ENCODE measurements at regions not wholly inside any gene's neighbourhood (a gene's known extent, or its start where the extent isn't known, plus 50 kb on each side); places are given as distances from the start of the nearest gene placed in this dataset.

GRCh38 chr1:231093156-231093922 lies 53.3 kb upstream of the FAM89A start:
- no peak overlapping the region for H3K27ac Mint-ChIP-seq
- peaks cover 27% of the 10 kb centered on the region for H3K27me3 Mint-ChIP-seq
- TF ChIP-seq CTCF (conservative IDR thresholded peaks at IDR 0.05): peak; percentile 24
- no peak overlapping the region for H3K4me3 Mint-ChIP-seq
- no peaks in the 10 kb centered on the region for H3K36me3 Mint-ChIP-seq
- DNase-seq (ENCODE audit: extremely low spot score, unreplicated experiment): no peak
- peaks cover 16% of the 10 kb centered on the region for H3K4me1 Mint-ChIP-seq (ENCODE audit: unreplicated experiment)
- no peaks in the 10 kb centered on the region for H3K9me3 Mint-ChIP-seq

GRCh38 chr1:231092380-231092779 lies 52.3 kb upstream of the FAM89A start:
- Mint-ChIP-seq H3K27me3 (peaks cover 27% of the 10 kb centered on the region), H3K4me3 (no peak overlapping the region), H3K9me3 (no peaks in the 10 kb centered on the region), H3K27ac (no peak overlapping the region), H3K36me3 (no peaks in the 10 kb centered on the region), H3K4me1 (ENCODE audit: unreplicated experiment) (peaks cover 16% of the 10 kb centered on the region)
- DNase-seq (ENCODE audit: extremely low spot score, unreplicated experiment): no peak
- no peak for TF ChIP-seq CTCF (conservative IDR thresholded peaks at IDR 0.05)

DNA sequence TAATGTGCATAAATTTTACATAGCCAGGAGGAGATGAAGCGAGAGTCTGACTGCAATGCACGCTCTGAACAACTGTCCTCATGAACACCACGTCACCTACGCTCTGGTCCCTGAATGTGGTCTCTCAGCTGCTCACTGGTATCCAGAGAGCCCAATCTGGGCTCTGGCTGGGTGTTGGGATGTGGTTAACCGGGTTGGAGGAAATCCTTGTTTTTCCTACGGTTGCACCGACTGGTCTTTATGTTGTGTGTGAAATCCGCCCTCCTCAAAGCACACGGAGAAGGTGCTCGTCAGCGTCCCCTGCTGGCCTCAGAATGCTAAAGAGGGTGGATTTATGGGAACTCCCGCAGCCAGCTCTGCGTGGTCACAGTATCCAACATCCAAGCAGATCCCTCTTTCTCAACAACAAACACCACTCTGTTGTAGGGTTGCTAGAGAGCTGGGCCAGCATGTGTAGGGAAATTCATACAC lies 51.8 kb upstream of the FAM89A start:
- Mint-ChIP-seq H3K27ac (no peak overlapping the region), H3K36me3 (no peaks in the 10 kb centered on the region), H3K4me1 (ENCODE audit: unreplicated experiment) (peaks cover 16% of the 10 kb centered on the region), H3K4me3 (no peak overlapping the region), H3K27me3 (peaks cover 27% of the 10 kb centered on the region), H3K9me3 (no peaks in the 10 kb centered on the region)
- no peak for DNase-seq (ENCODE audit: extremely low spot score, unreplicated experiment)
- TF ChIP-seq CTCF (conservative IDR thresholded peaks at IDR 0.05): peak; percentile 81

- no peak for TF ChIP-seq CTCF (conservative IDR thresholded peaks at IDR 0.05)
- Mint-ChIP-seq H3K27ac (no peak overlapping the region), H3K4me1 (ENCODE audit: unreplicated experiment) (peaks cover 16% of the 10 kb centered on the region), H3K4me3 (no peak overlapping the region), H3K27me3 (peaks cover 27% of the 10 kb centered on the region), H3K36me3 (no peaks in the 10 kb centered on the region), H3K9me3 (no peaks in the 10 kb centered on the region)
- no peak for DNase-seq (ENCODE audit: extremely low spot score, unreplicated experiment)
Observed at GRCh38 chr1:231091415-231091814, 51.4 kb upstream of the FAM89A start.

All from type B pancreatic cell (in vitro differentiated cells).